Activated CD8-positive, alpha-beta memory T cell treated with anti-CD3 and anti-CD28 coated beads, Interleukin-2, amount 50 U/mL, for 24 hours (primary cell): ENCODE measurements at regions not wholly inside any gene's neighbourhood (a gene's known extent, or its start where the extent isn't known, plus 50 kb on each side); places are given as distances from the start of the nearest gene placed in this dataset.

ENCODE experiments used
- DNase-seq: peaks from one replicate; pipeline ENCODE4 v3.0.0-alpha.2; 2020; ENCODE audit errors: extremely low read depth

DNA sequence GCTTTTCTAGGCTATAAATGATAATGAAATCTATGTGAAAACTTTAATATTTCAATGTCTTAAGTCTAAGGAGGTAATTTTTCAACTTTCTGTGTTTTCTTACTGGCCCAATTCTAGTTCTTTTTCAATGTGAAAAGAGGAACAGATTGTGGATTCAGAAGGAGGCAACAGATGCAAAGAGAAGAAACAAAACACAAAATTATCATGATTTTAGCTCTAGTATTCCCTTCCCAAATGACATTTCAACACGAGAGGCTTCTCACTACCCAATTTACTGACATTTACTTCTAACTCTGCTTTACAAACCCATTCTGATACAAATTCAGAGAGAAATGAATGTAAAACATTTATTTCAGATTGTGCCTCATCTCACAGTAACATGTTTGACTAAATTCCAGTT is 169.4 kb downstream of the WT1 start:
- no peak for DNase-seq

DNA sequence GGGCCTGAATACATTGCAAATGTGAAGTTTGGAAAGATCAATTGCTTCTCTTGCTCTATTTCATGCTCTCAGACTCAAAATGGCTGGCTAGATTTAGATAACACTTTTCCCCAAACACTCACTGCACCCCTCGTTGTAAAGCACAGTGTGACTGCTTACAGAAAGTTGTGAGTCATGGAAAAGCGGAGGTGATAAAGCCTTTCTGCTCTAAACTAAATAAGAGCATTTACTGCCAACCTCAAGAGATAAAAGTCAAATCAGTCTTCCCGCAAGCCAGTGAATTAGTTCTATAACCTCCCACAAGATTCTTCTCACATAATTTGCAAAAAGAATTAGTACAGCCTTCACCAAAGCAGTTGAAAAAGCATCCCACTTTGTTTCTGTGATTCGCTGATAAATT is 168.7 kb downstream of the WT1 start:
- DNase-seq: no peak

DNA sequence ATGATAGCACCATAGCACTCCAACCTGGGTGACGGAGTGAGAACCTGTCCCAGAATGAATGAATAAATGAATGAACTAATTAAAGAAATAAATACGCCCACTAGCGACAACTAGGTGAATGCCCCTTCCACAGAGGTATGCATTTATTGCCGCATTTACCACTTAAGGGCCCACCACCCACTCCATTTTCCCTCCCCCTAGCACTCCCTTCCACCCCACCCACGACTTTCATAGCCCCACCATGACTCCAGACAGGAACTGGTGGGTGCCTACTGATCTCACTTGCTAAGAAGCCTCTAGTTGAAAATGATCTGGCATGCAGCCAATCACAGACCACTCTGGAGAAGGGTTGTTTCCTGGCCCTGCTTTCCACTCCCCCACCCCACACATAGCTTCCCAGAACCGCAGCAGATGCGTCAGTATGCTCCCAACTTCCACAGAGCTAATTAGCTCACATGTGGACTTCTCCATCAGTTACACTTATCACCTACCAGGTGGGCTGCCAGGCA is 167.6 kb downstream of the WT1 start:
- no peak for DNase-seq

DNA sequence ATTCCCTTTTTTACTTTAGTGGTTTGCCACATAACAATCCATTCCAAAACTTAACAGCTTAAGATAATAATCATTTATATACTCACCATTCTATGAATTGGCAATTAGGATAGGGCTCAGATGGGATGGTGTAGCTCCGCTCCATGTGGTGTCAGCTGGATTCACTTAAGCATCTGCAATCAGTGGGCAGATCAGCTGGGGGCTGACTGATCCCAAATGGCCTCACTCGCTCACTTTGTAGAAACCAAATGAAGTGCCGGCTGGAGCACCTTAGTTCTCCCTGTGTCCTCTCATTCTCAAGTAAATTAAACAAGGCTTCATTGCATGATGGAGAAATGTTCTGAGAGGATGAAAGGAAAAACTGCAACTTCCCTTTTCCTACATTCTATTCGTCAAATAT is 161.4 kb downstream of the WT1 start:
- DNase-seq: no peak

DNA sequence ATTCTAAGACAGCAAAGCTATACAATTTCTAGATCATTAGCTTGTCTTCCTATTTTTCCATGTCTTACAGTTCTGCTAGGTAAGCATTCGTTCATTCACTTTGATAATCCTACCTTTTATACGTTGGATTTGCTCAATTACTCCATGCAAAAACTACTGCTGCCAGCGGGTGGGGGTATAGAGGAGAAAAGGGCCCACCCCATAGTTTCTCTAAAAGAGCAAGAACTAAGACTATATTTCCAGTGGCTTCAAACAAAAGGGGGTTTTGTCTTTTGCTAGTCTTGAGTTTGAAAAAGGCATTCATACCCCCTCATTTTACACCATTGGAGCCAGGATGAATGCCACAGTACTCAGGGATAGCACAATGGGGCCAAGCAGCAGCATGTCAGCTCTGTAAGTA is 155.7 kb downstream of the WT1 start:
- DNase-seq: no peak

DNA sequence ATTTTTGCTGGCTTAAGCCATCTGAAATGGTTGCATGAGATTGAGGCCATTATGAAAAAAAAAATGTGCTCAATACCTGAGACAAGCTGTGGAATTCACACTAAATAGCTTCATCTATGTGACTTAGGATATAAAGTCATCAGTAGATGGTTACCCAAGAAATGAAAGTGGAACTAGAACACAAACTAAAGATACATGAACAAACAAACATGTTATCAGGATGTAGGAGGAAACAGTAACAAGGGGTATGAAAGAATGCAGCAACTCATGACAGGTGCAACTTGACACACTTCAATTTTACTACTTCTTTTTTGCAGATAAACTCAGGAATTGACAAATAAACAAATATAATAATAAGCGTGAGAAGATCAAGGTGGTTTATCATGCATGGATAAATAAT is 155.0 kb downstream of the WT1 start:
- DNase-seq: no peak

DNA sequence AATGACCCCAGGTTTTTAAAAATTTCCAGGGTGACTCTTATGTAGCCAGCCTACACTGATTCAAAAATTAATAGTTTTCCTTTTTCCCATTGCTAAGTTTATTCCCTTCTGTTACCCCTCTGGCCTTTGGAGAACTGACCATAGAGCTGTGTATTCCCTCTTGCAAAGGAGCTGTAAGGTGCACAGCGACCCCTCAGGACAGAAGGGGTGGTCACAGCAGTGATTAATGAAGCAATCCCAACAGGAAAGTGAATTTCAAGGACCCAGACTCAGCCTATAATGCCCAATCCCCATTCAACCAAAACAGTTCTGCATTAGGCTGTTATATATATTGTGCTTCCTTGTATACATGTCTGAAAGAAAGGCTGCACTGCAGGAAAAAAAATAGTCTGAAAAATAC is 147.1 kb downstream of the WT1 start:
- DNase-seq: no peak

DNA sequence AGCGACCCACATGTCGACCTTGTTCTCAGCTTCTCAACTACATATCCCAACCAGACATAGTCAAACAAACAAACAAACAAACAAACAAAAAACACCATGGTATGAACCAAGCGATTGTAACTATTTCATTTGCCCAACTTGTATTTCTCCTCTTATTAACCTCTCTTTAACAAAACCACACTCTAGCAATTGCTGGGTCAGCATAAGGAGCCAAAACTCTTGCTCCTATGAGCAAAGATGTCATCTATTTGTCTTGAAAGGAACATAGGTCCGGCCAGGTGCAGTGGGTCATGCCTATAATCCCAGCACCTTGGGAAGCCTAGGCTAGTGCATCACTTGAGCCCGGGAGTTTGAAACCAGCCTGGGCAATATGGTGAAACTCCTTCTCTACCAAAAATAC is 145.6 kb downstream of the WT1 start:
- DNase-seq: no peak

DNA sequence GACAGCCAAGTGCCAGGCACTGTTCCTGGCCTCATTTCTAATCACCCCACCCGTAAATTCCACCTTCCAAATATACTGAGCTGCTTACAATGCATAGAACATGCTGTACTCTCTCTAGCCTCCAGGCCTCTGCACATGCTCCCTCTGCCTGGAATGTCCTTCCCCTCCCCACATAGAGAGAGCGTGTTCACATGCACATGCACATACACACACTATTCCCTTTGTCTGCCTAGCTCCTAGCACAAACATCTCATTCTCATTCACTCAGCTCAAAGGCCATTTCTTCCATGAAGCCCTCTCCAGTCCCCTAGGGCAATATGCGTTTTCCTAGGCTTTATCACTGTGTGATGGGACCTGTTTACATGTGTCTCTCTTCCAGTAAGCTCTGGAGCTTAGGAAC is 144.6 kb downstream of the WT1 start:
- no peak for DNase-seq

DNA sequence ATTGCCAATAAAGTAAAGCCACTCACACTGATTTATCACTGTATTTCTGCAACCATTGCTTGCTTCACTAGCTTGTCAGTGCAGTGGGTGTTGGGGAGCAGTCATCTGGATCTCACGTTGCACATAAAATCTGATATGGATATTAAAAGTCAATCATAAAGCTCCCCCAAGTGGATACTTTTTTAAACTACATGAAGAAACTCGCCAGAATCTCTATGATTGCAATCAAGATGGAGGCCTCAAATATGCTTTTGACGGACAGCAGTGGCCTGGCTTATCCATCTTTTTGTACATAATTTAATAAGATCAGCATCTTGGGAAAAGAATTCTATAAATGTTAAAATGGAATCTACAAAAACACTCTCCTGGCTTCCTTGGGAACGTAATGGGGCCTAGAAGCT is 137.7 kb downstream of the WT1 start:
- DNase-seq: no peak

DNA sequence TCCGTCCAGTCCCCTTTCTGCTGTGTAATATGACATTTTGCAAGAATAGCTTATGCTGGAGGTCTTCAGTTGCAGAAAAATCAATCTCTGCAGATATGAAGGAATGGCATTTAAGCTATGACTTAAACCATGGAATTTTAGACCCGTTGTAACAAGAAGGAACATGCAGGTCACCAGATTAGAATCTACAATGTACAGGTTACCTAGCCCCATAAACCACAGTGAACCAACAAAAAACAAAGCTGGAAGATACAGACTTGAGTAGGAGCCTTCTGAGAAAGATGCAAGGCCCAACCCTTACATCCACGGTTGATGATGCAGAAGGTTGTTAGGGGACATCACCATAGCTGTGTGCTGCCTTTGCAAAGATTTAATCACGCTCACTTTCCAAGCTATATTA is 132.5 kb downstream of the WT1 start:
- no peak for DNase-seq

DNA sequence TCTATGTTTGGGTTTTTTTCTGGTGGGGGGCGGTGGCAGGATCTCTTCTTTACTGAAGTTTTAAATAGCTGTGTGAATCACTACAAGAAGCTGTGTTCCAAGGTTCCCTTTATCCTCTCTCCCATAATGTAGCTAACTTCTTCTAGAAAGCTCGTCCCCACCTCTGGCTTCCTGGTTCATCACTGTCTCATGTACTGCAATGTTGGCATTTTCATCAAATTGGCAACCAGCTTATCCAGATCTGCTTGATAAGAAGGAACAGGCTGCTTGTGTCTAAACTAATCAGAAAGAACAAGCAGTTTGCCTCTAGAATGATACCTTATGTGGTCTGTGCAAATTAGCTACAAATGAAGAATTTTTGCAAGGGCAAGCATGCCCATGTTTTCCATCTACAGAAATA is 130.8 kb downstream of the WT1 start:
- DNase-seq: no peak

DNA sequence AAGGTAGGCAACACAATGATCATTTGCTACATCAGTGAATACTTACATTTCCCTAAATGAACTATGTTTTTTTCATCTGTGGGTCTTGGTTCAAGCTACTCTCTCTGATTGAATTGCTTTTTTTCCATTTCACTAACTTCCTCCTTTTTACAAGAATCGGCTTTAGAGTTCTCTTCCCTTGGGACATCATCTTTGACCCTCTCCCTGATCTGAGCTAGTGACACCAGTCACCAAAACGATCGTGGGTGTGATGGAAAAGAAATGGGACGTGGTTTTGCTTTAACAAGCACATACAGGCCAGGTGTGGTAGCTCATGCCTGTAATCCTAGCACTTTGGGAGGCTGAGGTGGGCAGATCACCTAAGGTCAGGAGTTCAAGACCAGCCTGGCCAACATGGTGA is 129.9 kb downstream of the WT1 start:
- DNase-seq: no peak

DNA sequence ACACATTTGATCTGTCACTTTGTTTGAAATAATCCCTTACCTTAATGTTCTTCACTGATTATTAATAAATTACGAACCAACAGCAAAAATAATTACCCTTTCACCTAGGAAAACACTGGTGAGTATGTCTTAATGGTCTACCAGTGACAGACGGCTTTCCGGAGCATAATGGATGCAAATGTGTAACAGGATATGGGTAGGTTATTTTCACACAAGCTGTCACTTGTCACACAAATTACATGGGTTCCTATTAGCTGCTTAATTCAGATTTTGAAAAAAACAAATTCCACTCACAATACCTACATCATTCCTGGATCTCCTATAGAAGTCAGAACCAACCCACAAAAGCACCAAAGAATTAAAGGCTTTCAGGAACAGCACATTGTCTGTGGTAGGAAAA is 127.9 kb downstream of the WT1 start:
- DNase-seq: no peak

DNA sequence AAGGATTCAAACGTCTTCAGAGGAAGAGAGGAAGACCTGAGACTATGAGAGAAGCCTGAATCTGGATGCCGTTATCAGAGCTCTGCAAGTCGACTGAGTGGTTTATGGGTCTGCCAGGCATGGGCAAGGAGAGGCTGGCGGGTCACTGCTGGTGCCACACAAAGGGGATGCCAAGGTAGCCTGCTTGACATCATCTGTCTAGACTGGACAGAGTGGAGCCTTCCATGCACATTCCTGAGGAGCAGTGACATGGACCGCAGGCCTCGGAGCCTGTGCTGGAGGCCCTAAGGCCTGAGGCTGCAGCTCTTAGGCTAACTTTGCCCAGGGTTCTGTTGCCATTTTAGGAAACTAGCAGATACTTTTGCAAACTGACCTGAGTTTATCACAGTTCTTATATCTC is 127.4 kb downstream of the WT1 start:
- no peak for DNase-seq

DNA sequence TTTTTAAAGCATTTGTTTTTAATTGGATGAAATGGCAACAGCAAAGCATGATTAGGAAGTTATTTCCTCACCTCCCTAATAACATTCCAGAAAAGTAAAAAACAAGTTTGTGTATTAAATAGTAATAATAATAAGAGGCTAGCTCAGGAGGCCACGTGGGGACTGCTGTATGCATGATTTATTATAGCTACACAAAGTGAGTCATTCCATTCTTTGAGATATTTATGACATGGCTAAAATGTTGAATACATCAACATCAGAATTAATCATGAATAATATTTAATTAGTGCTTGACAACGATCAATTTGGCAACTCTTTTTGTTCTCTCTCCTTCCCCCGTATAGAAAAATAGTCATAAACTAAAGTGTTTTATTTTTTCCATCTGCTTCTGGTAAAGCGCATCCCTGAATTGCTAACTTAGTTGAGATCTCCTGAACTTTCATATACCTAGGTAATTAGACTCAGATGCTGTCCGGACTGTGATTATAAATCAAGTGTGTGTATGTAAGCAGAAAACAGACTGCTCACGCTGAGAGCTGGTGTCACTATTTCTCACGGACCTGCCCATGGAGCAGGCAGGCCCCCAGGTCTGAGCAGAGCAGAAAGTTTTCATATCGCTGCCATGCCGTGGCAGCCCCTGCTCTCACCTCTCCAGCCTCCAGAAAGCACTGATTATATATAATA is 125.7 kb downstream of the WT1 start:
- DNase-seq: no peak

DNA sequence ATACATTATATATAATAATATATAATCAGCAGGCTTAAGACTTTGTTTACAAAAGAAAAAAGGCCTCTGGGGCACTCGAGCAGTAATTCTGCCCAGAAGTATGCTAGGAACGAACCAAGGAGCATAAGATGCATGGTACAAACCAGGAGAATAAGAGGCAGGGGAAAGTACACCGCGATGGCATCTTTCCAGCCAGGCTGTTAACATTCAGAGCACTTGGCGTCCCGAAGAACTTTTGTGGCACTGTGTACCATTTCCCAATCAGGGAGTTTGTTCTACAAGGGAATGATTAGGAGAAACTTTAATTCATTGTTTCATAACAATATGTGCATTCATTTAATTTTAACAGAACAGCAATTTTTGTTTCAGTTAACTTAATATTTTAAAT is 125.1 kb downstream of the WT1 start:
- no peak for DNase-seq

DNA sequence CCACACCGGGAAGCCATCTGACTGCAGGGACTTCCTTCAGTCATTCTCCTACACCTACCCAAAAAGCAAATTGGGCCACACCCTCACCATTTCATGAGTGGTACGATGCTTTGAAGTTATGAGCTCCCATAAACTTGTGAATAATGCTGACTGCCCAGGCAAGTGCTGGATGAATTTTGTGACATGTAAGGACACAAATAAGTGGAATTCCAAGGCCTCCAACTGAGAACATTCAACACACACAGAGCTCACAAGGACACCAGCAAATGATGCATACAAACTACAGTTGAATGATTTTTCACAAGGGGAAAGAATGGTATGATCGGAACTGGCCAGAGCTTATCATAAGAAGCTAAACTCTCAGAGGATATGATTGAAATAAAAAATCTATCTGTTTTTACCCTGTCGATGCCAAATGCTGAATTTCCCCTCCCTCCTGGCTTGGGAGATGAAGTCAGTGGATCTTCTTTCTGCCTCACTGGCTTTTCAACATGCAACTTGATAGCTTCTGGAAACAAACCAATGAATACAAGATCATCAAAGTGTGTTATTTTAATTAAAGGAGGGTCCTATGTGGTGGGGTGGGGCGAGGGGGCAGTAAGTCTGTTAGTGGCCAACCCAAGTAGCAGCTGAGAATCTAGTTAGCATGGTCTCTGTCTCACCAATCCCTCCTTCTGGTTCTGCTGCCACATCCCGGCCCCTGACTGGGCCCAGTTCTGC is 123.8 kb downstream of the WT1 start:
- no peak for DNase-seq

DNA sequence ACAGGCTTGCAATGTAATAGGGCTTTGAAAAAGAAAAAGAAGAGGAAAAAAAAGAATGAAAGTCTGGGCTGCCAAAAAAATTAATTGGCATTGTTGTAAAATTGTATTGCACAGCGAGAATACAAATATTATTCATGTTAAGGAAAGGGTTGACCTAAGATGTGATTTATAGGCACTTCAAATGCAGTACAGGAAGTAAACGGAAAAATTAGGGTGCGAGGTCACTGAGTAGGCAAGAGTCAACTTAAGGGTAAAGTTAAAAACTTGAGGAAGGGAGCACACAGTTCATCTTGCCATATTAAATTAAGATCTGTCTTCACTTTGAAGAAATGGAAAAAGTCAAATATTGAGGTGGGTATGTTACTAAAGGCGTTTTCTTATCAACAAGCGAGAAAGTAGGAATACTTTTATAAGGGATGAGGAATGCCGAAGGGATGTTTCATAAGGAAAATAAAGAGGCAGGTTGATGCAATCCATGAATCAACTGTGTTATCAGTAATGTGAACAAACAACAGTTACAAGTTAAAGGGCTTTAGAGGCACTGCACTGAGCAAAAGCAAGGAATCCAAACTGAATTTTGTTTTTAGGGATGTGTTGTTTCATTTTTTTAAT is 123.0 kb downstream of the WT1 start:
- DNase-seq: no peak

DNA sequence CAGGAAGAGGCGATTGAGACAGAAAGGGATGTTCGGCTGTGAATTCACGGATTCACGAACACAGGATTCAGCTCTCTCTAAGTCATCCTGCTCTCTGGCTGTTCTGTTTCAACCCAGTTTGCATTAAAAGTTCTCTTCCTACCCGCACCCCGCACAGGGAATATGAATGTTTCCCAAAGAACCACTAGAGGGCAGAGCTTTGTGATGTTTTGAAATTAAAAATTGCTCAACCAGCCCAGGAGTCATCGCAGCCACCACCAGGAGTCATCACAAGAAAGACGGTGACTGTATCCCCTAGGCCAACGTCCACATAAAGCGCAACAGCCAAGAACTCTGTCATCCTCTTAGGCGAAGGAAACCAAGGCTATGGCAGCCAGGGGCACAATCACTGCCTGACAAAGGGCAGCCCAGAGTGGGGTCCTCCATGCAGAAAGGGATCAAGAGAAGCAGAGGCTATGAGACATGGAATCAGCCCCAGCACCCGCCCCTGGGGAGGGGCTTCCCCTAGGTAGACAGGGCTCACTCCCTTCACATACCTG is 122.4 kb downstream of the WT1 start:
- no peak for DNase-seq

DNA sequence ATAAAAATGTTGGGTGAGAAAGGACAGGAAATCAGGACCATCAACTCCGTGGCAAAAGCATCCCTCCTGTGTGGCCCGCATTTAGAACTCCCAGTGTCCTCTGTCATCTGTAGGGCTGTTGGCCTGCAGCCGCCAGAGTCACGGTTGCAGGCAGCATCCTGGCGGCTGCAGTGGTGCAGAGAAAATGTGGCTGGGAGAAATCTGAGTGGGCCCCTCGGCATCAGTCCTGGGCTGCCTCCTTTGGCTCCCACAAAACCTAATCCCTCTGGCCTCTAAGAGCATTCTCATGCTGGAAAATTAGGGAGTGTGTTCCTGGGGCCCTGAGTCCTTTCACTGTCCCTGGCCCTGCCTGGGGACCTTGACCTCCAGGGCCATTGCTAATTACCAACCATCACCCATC is 121.9 kb downstream of the WT1 start:
- DNase-seq: no peak

DNA sequence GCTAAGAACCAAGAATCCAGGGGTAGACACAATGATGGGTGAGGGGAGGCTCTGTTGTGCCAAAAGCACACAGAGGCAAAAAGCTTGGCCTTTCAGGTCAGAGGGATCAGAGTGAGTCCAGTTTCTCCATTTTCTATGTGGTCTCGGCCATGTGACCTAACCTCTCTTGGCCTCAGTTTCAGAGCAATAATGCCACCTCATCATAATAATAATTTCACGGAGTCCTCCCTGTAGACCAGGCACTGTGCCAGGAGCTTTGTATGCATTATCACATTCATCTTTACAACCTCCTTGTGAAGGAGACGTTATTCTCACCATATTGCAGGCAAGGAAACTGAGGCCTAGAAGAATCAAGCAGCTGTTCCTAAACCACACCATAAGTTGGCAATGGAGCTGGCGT is 120.2 kb downstream of the WT1 start:
- no peak for DNase-seq

DNA sequence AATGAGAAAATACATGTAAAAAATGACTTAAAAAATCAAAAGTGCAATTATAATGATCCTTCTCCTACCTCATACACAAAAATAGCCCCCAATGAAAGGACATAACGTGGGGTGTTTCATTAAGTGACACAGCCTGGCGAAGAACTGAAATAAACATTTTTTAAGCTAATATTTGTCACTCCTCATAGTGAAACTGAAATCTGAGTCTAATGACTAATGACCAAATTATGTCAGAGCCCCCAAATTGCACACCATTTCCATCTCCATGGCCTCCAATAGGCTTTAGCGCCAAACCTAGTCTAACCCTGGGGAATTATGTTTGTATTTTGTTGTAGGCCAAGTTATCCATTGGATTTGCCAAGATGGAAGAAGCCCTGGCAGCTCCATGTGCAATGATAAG is 119.1 kb downstream of the WT1 start:
- no peak for DNase-seq
